Activated effector memory CD4-positive, alpha-beta T cell treated with Interleukin-2 at 50 U/mL for 16 hours (primary cell): ENCODE measurements at regions not wholly inside any gene's neighbourhood (a gene's known extent, or its start where the extent isn't known, plus 50 kb on each side); places are given as distances from the start of the nearest gene placed in this dataset.

Source experiments
- DNase-seq: peaks from one replicate; pipeline ENCODE4 v3.0.0-alpha.2; 2020

- no peak for DNase-seq
These were observed 949.3 kb downstream of the BCL11A start for GRCh38 chr2:59604123-59604522.

- no peak for DNase-seq
These were observed 958.7 kb downstream of the BCL11A start for GRCh38 chr2:59594671-59595222.

- no peak for DNase-seq
These were observed 962.7 kb downstream of the BCL11A start for GRCh38 chr2:59590798-59591197.

- DNase-seq, result no peak
These were observed 963.6 kb downstream of the BCL11A start for GRCh38 chr2:59589881-59590280.

- DNase-seq, result no peak
These were observed 965.2 kb downstream of the BCL11A start for GRCh38 chr2:59588286-59588685.

DNA sequence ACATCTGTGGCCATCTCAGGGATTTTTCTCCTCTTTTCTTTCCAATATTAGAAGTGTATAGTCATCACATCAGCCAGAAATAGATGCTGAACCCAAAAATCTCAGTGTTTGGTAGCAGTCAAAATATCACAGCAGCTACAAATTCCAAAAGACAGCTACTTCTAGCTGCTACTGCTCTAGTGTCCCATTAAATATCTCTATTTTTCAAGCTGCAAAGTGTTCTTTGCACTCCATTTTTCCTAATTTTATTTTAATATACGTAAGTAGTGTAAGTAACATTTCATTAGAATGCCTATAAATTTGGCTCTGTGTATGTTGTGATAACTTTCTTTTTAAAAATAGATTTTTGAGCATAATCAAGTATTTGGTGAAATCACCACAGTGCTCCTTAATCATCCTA is 967.3 kb downstream of the BCL11A start:
- DNase-seq, result no peak

DNA sequence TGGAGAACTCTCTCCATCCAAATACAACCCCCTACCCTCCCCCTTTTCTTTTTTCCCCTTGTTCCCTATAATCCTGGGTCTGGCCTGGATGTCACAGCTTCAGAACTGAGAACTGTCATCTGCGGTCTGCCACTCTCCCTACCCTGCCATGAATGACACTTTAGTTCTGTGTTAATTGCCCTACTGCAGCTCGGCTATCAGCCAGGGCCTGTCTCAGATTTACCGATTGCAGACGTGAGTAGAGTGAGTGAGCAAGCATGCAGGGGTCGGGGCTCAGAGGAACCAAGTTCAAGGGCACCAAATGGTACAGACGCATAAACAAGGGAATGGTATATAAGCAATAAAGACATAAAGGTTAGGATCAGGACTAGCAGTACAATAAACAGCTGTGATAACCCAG is 967.8 kb downstream of the BCL11A start:
- no peak for DNase-seq

GRCh38 chr2:59584958-59585357 is 968.5 kb downstream of the BCL11A start:
- no peak for DNase-seq

DNA sequence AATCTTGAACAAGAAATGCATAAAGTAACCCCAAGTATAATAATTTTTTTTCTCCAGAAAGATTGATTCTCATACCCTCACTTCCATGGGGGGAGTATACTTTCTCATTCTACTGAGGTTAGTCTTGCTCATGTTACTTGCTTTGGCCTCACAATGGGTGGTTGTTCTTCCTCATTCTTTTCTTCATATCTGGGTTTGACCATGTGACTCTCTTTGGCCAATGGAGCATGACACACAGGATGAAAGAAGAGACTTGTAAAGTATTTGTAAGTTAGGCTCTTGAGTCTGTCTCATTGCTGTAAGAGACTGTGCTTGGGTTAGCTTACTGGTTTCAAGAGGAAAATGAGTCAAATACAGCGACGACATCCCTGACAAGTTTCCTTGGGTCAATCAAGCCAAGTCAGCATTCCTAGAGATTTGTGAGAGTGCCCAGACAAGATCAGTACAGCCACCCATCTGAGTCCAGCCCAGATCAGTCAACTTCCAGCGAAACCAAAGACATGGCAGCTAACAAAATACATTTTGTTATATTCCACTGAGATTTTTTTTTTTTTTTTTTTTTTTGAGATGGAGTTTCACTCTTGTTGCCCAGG is 970.2 kb downstream of the BCL11A start:
- DNase-seq, result no peak

GRCh38 chr2:59578349-59578748 is 975.1 kb downstream of the BCL11A start:
- DNase-seq, result no peak

GRCh38 chr2:59575191-59575590 is 978.3 kb downstream of the BCL11A start:
- no peak for DNase-seq

- DNase-seq, result no peak
These were observed 981.2 kb downstream of the BCL11A start for GRCh38 chr2:59572227-59572626.

DNA sequence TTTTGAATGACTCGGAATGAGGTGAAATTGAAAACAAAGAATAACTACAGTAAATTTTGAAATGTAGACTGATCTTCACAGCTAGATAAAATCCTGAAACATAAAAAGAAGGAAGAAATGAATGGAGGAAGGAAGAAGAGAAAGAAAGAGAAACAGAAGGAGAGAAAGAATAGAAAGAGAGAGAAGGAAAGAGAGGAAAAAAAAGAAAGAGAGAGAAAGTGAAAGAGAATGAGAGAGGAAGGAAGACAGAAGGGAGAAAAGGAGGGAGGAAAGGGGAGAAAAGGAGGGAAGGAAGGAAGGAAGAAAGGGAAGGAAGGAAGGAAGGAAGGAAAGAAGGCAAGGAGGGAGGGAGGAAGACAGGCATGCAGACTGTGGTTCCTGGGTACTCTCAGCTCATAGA is 982.6 kb downstream of the BCL11A start:
- DNase-seq, result no peak

- DNase-seq, result no peak
These were observed 984.3 kb downstream of the BCL11A start for GRCh38 chr2:59569124-59569523.

DNA sequence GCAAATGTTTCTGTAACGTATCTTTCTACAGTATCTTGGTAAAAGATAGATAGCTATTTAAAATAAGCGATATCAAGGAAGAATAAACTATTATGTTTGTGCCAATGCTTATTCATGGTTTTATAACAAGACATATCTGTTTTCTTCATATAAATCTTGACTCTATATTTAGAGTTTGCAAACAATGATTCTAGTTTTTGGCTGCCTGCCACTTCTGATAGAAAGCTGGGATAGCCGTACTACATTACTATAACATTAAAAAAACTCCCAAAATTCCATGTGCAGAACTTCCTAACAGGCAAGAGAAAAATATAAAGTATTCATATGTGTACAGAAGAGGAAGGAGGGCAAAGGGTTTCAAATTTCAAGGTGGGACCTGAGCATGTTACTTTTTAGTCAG is 985.0 kb downstream of the BCL11A start:
- DNase-seq, result no peak

GRCh38 chr2:59567151-59567550 is 986.3 kb downstream of the BCL11A start:
- no peak for DNase-seq

- DNase-seq, result no peak
These were observed 986.7 kb downstream of the BCL11A start for GRCh38 chr2:59566739-59567138.

GRCh38 chr2:59561281-59561680 is 992.2 kb downstream of the BCL11A start:
- DNase-seq, result no peak

GRCh38 chr2:59560769-59561168 is 992.7 kb downstream of the BCL11A start:
- DNase-seq, result no peak

- no peak for DNase-seq
These were observed 1012.6 kb downstream of the BCL11A start for GRCh38 chr2:59540864-59541263.

DNA sequence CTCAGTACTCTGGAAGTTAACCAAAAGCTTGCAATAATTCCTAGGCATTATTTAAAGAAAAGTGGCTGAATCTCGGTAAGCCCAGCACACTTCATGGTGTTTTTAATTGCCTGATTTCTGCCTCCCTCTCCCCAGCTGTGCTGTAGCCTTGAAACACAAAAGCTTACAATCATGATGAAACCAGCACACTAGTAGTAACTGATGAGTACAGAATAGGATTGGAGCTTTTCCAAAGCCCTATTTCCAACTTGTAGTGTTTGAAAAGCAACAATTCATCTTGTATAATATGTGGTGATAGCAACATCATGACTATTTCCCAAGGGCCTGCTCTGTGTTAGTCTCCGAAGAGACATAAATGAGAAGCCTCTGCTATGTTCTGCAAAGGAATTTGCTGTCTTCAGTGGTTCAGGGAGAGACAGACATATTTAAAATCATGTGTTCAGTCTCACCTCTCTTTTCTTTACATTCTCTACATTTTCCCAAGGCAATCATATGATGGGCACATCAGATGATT is 1015.0 kb downstream of the BCL11A start:
- DNase-seq, result no peak

- DNase-seq, result no peak
These were observed 1020.6 kb downstream of the BCL11A start for GRCh38 chr2:59532808-59533207.

GRCh38 chr2:59530258-59530657 is 1023.2 kb downstream of the BCL11A start:
- DNase-seq, result no peak

GRCh38 chr2:59529726-59530125 is 1023.7 kb downstream of the BCL11A start:
- no peak for DNase-seq

DNA sequence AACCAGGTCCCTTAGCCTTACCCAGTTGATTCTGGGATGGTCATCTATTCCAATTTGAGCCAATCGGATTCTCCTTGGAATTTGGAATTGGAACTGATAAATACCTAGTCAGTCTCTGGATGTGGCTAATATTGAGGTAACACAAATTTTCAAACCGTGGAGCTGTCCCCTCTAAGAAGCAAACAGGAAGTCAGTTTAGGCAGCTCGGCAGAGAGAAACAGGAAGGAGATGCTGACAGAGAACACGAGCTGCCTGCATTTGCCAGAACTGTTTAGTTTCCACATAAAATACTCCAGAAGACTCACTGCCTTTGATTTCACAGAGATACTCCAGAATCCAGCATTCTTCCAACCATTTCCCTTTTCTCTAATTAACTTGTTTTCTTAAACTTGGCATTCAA is 1024.9 kb downstream of the BCL11A start:
- no peak for DNase-seq
